Vagina (tissue), 2 donors: ENCODE measurements at regions not wholly inside any gene's neighbourhood (a gene's known extent, or its start where the extent isn't known, plus 50 kb on each side); places are given as distances from the start of the nearest gene placed in this dataset.
"Not testable (repeated sequence)": the region's sequence is repeated elsewhere in the genome, so short reads cannot be mapped to it uniquely, and the experiment has no call there.

Experiments
- DNase-seq, 2 donors: peaks; one replicate each; pipeline ENCODE4 v3.0.0-alpha.2; 2017; ENCODE audit errors: extremely low spot score in 2 of 2
- H3K27ac ChIP-seq: fragments of 200-600 bp; sonication (generic); one replicate; pipeline ENCODE4 v1.5.1; 2019
- H3K27me3 ChIP-seq: fragments of 200-600 bp; sonication (generic); one replicate; pipeline ENCODE4 v1.5.1; 2019
- H3K36me3 ChIP-seq, 2 donors: fragments of 200-600 bp; sonication (generic); one replicate each; pipeline ENCODE4 v1.5.1; 2017 to 2019
- H3K4me1 ChIP-seq: fragments of 200-600 bp; sonication (generic); one replicate; pipeline ENCODE4 v1.5.1; 2019
- H3K4me3 ChIP-seq, 2 donors: fragments of 200-600 bp; sonication (generic); 1 replicate in 1 of 2; 2 replicates in 1 of 2; pipeline ENCODE4 v1.5.1; 2016 to 2019
- H3K9me3 ChIP-seq: fragments of 200-600 bp; sonication (generic); one replicate; pipeline ENCODE4 v1.5.1; 2019
- CTCF ChIP-seq, 3 experiments: fragments of 450-650 bp in 2 of 3; fragments of 200-600 bp in 1 of 3; sonication (generic) in 1 of 3; IDR thresholded peaks; one replicate each; pipeline ENCODE4 v1.5.1; 2017 to 2019; ENCODE audit warnings: antibody characterized with exemption in 3 of 3, mild to moderate bottlenecking in 2 of 3, moderate library complexity in 2 of 3
- POLR2A ChIP-seq, 2 donors: fragments of 450-650 bp; IDR thresholded peaks; one replicate each; pipeline ENCODE4 v1.6.1; 2017; ENCODE audit warnings: antibody characterized with exemption in 2 of 2, mild to moderate bottlenecking in 2 of 2, moderate library complexity in 2 of 2
- POLR2AphosphoS5 ChIP-seq, 2 donors: sonication (generic); formaldehyde crosslinking; IDR thresholded peaks; one replicate each; pipeline ENCODE4 v1.9.0; 2017; ENCODE audit warnings: antibody characterized with exemption in 2 of 2, mild to moderate bottlenecking in 2 of 2, low read depth in 1 of 2; ENCODE audit not compliant: insufficient read depth in 1 of 2
- intact Hi-C: fragments of 100-400 bp; cut with DNase I; formaldehyde crosslinking; loops from one replicate; pipeline ENCODE4 v1.15.1; 2023

- DNase-seq, result no peak
- no peaks in the 10 kb centered on the region for H3K27me3 ChIP-seq
- intact Hi-C loops, result no loop called here
- H3K36me3 ChIP-seq, result no peaks in the 10 kb centered on the region
- no peaks in the 10 kb centered on the region for H3K9me3 ChIP-seq
- H3K4me3 ChIP-seq, result no peak overlapping the region
- H3K27ac ChIP-seq, result no peak overlapping the region
- TF ChIP-seq CTCF (IDR thresholded peaks at IDR 0.05) (peak in 1 of 3 experiments; percentile 23), POLR2A (IDR thresholded peaks at IDR 0.05) (no peak), POLR2AphosphoS5 (IDR thresholded peaks at IDR 0.05; ENCODE audit: insufficient read depth in 1 of 2, low read depth in 1 of 2) (no peak)
- no peaks in the 10 kb centered on the region for H3K4me1 ChIP-seq
These were observed 78.5 kb upstream of the PHACTR1 start for GRCh38 chr6:12637960-12638641.

GRCh38 chr6:12640438-12640837 is 76.1 kb upstream of the PHACTR1 start:
- TF ChIP-seq POLR2A (IDR thresholded peaks at IDR 0.05), result no peak
- no peak for TF ChIP-seq POLR2AphosphoS5 (IDR thresholded peaks at IDR 0.05; ENCODE audit: insufficient read depth in 1 of 2, low read depth in 1 of 2)
- TF ChIP-seq CTCF (IDR thresholded peaks at IDR 0.05), result no peak
- Histone ChIP-seq H3K36me3 (no peaks in the 10 kb centered on the region), H3K27ac (no peak overlapping the region), H3K9me3 (no peaks in the 10 kb centered on the region), H3K4me3 (no peak overlapping the region), H3K4me1 (no peaks in the 10 kb centered on the region), H3K27me3 (no peaks in the 10 kb centered on the region)
- intact Hi-C loops, result no loop called here
- no peak for DNase-seq

GRCh38 chr6:12641785-12642184 is 74.8 kb upstream of the PHACTR1 start:
- H3K4me1 ChIP-seq, H3K27ac ChIP-seq, H3K4me3 ChIP-seq, H3K36me3 ChIP-seq, DNase-seq, intact Hi-C loops, H3K9me3 ChIP-seq, H3K27me3 ChIP-seq: not testable (repeated sequence)

GRCh38 chr6:12645941-12646340 is 70.6 kb upstream of the PHACTR1 start:
- Histone ChIP-seq H3K36me3 (no peaks in the 10 kb centered on the region), H3K4me1 (no peaks in the 10 kb centered on the region), H3K27me3 (no peaks in the 10 kb centered on the region), H3K27ac (no peak overlapping the region), H3K9me3 (no peaks in the 10 kb centered on the region), H3K4me3 (no peak overlapping the region)
- TF ChIP-seq POLR2A (IDR thresholded peaks at IDR 0.05) (no peak), CTCF (IDR thresholded peaks at IDR 0.05) (no peak), POLR2AphosphoS5 (IDR thresholded peaks at IDR 0.05; ENCODE audit: insufficient read depth in 1 of 2, low read depth in 1 of 2) (no peak)
- intact Hi-C loops, result no loop called here
- DNase-seq, result no peak

GRCh38 chr6:12648171-12648570 is 68.4 kb upstream of the PHACTR1 start:
- H3K36me3 ChIP-seq, result no peaks in the 10 kb centered on the region
- no peak for DNase-seq
- no peak for TF ChIP-seq POLR2AphosphoS5 (IDR thresholded peaks at IDR 0.05; ENCODE audit: insufficient read depth in 1 of 2, low read depth in 1 of 2)
- no peak for TF ChIP-seq POLR2A (IDR thresholded peaks at IDR 0.05)
- no peak overlapping the region for H3K27ac ChIP-seq
- H3K9me3 ChIP-seq, result no peaks in the 10 kb centered on the region
- H3K27me3 ChIP-seq, result no peaks in the 10 kb centered on the region
- H3K4me3 ChIP-seq, result no peak overlapping the region
- H3K4me1 ChIP-seq, result no peaks in the 10 kb centered on the region
- intact Hi-C loops, result no loop called here

GRCh38 chr6:12649325-12649724 is 67.2 kb upstream of the PHACTR1 start:
- Histone ChIP-seq H3K4me3 (no peak overlapping the region), H3K36me3 (no peaks in the 10 kb centered on the region), H3K4me1 (no peaks in the 10 kb centered on the region), H3K27me3 (no peaks in the 10 kb centered on the region), H3K27ac (no peak overlapping the region), H3K9me3 (no peaks in the 10 kb centered on the region)
- DNase-seq, result no peak
- intact Hi-C loops, result no loop called here
- TF ChIP-seq POLR2AphosphoS5 (IDR thresholded peaks at IDR 0.05; ENCODE audit: insufficient read depth in 1 of 2, low read depth in 1 of 2) (no peak), POLR2A (IDR thresholded peaks at IDR 0.05) (no peak)
